Astrocyte (in vitro differentiated cells and primary cell): ENCODE measurements at regions not wholly inside any gene's neighbourhood (a gene's known extent, or its start where the extent isn't known, plus 50 kb on each side); places are given as distances from the start of the nearest gene placed in this dataset.

ENCODE experiments used
- DNase-seq: peaks from one replicate; pipeline ENCODE4 v3.0.0-alpha.2; 2010; ENCODE audit warnings: low read depth
- FAIRE-seq: peaks from 2 replicates; lab custom pipeline; 2011; peaks lifted over from hg19 to GRCh38; lab: Jason Lieb, UNC
- H2AFZ ChIP-seq: 2 replicates; pipeline ENCODE4 v1.6.0; 2012; ENCODE audit warnings: low read depth, low read length, inconsistent platforms
- H3K27ac ChIP-seq: 2 replicates; pipeline ENCODE4 v1.5.1; 2011; ENCODE audit warnings: low read depth, low read length, inconsistent platforms
- H3K27me3 ChIP-seq: 2 replicates; pipeline ENCODE4 v1.6.0; 2011; ENCODE audit warnings: low read length, inconsistent platforms; ENCODE audit not compliant: insufficient read depth
- H3K36me3 ChIP-seq: 2 replicates; pipeline ENCODE4 v1.5.1; 2011; ENCODE audit warnings: low read length, inconsistent platforms; ENCODE audit not compliant: insufficient read depth
- H3K4me1 ChIP-seq: 2 replicates; pipeline ENCODE4 v1.5.1; 2011; ENCODE audit warnings: low read length, inconsistent platforms; ENCODE audit not compliant: insufficient read depth
- H3K4me2 ChIP-seq: 2 replicates; pipeline ENCODE4 v1.6.0; 2012; ENCODE audit warnings: low read length, inconsistent platforms
- H3K4me3 ChIP-seq: 2 replicates; pipeline ENCODE4 v1.5.1; 2011; ENCODE audit warnings: low read depth, mild to moderate bottlenecking, low read length, inconsistent platforms; ENCODE audit not compliant: insufficient read depth
- H3K79me2 ChIP-seq: 2 replicates; pipeline ENCODE4 v1.6.0; 2012; ENCODE audit warnings: mild to moderate bottlenecking, low read length, inconsistent platforms; ENCODE audit not compliant: insufficient read depth
- H3K9ac ChIP-seq: 2 replicates; pipeline ENCODE4 v1.6.0; 2012; ENCODE audit warnings: mild to moderate bottlenecking, low read length, inconsistent platforms
- H3K9me3 ChIP-seq: 2 replicates; pipeline ENCODE4 v1.5.1; 2012; ENCODE audit warnings: low read depth, mild to moderate bottlenecking, low read length, inconsistent platforms; ENCODE audit not compliant: insufficient read depth
- H4K20me1 ChIP-seq: 2 replicates; pipeline ENCODE4 v1.6.0; 2012; ENCODE audit warnings: low read length, inconsistent platforms; ENCODE audit not compliant: insufficient read depth
- H3K27ac Mint-ChIP-seq: one replicate; pipeline ENCODE4 v1.8.0; 2021; ENCODE audit warnings: mild to moderate bottlenecking, mixed read lengths; ENCODE audit not compliant: unreplicated experiment
- H3K27me3 Mint-ChIP-seq: one replicate; pipeline ENCODE4 v1.8.0; 2021; ENCODE audit warnings: low read depth, mixed read lengths; ENCODE audit not compliant: unreplicated experiment
- H3K36me3 Mint-ChIP-seq: one replicate; pipeline ENCODE4 v1.8.0; 2021; ENCODE audit warnings: low read depth, mixed read lengths; ENCODE audit not compliant: unreplicated experiment
- H3K4me1 Mint-ChIP-seq: one replicate; pipeline ENCODE4 v1.8.0; 2021; ENCODE audit warnings: low read depth, mixed read lengths; ENCODE audit not compliant: unreplicated experiment
- H3K4me3 Mint-ChIP-seq: one replicate; pipeline ENCODE4 v1.8.0; 2021; ENCODE audit warnings: mild to moderate bottlenecking, moderate library complexity, mixed read lengths; ENCODE audit not compliant: unreplicated experiment
- H3K9me3 Mint-ChIP-seq: one replicate; pipeline ENCODE4 v1.8.0; 2021; ENCODE audit warnings: mild to moderate bottlenecking, mixed read lengths; ENCODE audit not compliant: unreplicated experiment
- EZH2 ChIP-seq: IDR thresholded peaks from 2 replicates; pipeline ENCODE4 v1.6.1; 2012; ENCODE audit warnings: mild to moderate bottlenecking, low read length, inconsistent platforms; ENCODE audit not compliant: insufficient read depth
- TF ChIP-seq, protein P1 (sequence below): IDR thresholded peaks from 2 replicates; pipeline ENCODE4 v1.5.1; 2011; ENCODE audit warnings: low read depth, mild to moderate bottlenecking, inconsistent platforms, low read length, moderate library complexity; ENCODE audit not compliant: insufficient read depth

DNA sequence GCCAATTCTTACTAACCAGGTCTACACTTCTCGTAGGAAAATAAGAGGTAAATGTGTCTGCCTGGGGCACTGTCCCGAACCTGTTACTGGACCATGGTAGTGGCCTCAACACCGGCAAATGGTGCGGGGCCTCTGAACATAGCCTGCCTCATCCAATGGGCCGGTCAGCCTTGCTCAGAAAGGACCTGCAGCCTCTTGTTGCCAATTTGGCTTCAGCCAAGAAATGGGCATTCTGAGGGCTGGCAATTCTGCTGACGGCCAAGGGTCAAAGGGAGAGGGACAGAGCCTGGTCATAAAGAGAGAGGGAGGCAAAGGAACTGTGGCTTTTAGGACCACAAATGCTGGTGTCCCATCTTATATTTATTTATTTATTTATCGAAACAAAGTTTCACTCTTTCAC, 69.5 kb upstream of the ATP6AP2 start:
- H3K9me3 ChIP-seq = no peaks in the 10 kb centered on the region
- H3K4me1 Mint-ChIP-seq = peaks cover 1% of the 10 kb centered on the region
- H3K4me3 Mint-ChIP-seq = no peak overlapping the region
- H3K27me3 ChIP-seq = no peaks in the 10 kb centered on the region
- H2AFZ ChIP-seq = no peak overlapping the region
- H3K27ac ChIP-seq = no peak overlapping the region
- H3K4me3 ChIP-seq = no peak overlapping the region
- H3K27me3 Mint-ChIP-seq = peaks cover 4% of the 10 kb centered on the region
- no peaks in the 10 kb centered on the region for H3K79me2 ChIP-seq
- H3K36me3 ChIP-seq = no peaks in the 10 kb centered on the region
- no peaks in the 10 kb centered on the region for H3K36me3 Mint-ChIP-seq
- peaks cover 4% of the 10 kb centered on the region for H3K9me3 Mint-ChIP-seq
- no peaks in the 10 kb centered on the region for H4K20me1 ChIP-seq
- H3K27ac Mint-ChIP-seq = no peak overlapping the region
- no peak overlapping the region for H3K9ac ChIP-seq
- no peak for DNase-seq
- H3K4me1 ChIP-seq = peaks cover 6% of the 10 kb centered on the region
- FAIRE-seq = no peak
- no peak overlapping the region for H3K4me2 ChIP-seq
- TF ChIP-seq EZH2 = no peak
- TF ChIP-seq, protein P1, sequence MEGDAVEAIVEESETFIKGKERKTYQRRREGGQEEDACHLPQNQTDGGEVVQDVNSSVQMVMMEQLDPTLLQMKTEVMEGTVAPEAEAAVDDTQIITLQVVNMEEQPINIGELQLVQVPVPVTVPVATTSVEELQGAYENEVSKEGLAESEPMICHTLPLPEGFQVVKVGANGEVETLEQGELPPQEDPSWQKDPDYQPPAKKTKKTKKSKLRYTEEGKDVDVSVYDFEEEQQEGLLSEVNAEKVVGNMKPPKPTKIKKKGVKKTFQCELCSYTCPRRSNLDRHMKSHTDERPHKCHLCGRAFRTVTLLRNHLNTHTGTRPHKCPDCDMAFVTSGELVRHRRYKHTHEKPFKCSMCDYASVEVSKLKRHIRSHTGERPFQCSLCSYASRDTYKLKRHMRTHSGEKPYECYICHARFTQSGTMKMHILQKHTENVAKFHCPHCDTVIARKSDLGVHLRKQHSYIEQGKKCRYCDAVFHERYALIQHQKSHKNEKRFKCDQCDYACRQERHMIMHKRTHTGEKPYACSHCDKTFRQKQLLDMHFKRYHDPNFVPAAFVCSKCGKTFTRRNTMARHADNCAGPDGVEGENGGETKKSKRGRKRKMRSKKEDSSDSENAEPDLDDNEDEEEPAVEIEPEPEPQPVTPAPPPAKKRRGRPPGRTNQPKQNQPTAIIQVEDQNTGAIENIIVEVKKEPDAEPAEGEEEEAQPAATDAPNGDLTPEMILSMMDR = no peak

DNA sequence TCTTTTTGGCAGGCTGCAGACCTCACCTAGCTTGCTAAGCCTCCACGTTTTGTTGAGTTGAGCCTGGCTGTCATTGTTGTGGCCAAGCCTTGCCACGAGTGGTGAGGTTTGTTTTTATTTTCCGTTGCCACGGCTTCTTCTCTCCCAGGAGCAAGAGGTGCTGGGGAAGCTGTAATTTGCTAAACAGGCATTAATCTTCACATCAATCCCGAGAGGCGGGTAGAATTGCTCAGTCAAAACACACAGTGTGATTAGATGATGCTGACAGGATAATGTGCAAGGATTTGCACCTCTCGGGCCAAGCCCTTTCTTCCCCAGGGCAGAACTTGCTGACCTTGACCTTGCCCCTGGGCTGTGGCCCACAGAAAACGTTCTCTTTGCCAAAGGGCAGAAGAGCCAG, 72.2 kb upstream of the ATP6AP2 start:
- no peak for FAIRE-seq
- Histone ChIP-seq H3K79me2 (no peaks in the 10 kb centered on the region), H3K9me3 (no peaks in the 10 kb centered on the region), H3K27ac (no peak overlapping the region), H3K4me3 (no peak overlapping the region), H3K4me2 (no peak overlapping the region), H4K20me1 (no peaks in the 10 kb centered on the region), H3K36me3 (no peaks in the 10 kb centered on the region), H2AFZ (no peak overlapping the region), H3K27me3 (no peaks in the 10 kb centered on the region), H3K9ac (no peak overlapping the region), H3K4me1 (peaks cover 23% of the 10 kb centered on the region)
- Mint-ChIP-seq H3K27ac (no peak overlapping the region), H3K9me3 (peaks cover 4% of the 10 kb centered on the region), H3K36me3 (no peaks in the 10 kb centered on the region), H3K27me3 (peaks cover 4% of the 10 kb centered on the region), H3K4me3 (no peak overlapping the region), H3K4me1 (peaks cover 16% of the 10 kb centered on the region)
- no peak for TF ChIP-seq EZH2
- TF ChIP-seq, protein P1 = no peak
- DNase-seq = no peak

DNA sequence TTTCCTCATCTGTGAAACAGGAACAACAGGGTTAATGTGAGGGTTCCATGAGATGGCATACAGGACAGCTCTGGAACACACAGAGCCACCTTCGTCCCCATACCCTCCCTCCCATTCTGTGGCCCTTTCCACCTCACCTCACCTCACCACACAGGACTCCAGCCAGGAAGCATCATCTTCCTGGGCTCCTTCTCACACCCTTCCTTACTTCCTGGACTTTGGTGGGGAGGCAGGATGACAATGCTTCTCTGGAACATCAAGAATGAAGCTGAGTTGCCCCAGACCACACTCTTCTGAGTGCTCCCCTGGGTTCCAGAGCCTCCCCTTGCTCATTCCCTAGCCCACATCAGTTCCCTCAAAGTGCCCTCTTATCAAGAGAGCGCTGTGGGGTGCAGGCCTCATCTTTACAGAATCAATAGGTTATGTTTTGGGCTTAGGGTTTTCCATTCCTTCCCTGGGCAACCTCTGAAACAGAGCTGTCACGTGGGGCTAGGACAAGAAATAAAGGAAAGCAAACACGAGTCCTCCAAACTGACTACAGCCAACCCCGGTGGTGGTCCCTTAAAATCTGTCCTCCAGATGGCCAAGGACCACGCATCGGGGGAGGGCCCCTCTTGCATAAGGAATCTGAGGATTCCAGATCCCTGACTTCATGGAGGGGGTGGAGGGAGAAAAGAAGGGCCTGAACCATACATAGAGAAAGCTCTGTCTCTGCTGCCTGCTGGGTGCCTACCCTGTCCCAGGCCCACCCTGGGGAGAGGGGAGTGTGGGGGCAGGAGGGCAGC, 74.4 kb upstream of the ATP6AP2 start:
- Mint-ChIP-seq H3K27ac (no peak overlapping the region), H3K27me3 (peaks cover 4% of the 10 kb centered on the region), H3K4me1 (peaks cover 20% of the 10 kb centered on the region), H3K4me3 (no peak overlapping the region), H3K9me3 (peaks cover 4% of the 10 kb centered on the region), H3K36me3 (no peaks in the 10 kb centered on the region)
- H3K79me2 ChIP-seq = no peaks in the 10 kb centered on the region
- H2AFZ ChIP-seq = no peak overlapping the region
- H3K27ac ChIP-seq = no peak overlapping the region
- no peak overlapping the region for H3K4me2 ChIP-seq
- H3K9ac ChIP-seq = no peak overlapping the region
- TF ChIP-seq, protein P1 = no peak
- TF ChIP-seq EZH2 = no peak
- no peak for FAIRE-seq
- no peaks in the 10 kb centered on the region for H3K9me3 ChIP-seq
- peaks cover 23% of the 10 kb centered on the region for H3K4me1 ChIP-seq
- no peak for DNase-seq
- no peak overlapping the region for H3K4me3 ChIP-seq
- no peaks in the 10 kb centered on the region for H4K20me1 ChIP-seq
- H3K27me3 ChIP-seq = no peaks in the 10 kb centered on the region
- no peaks in the 10 kb centered on the region for H3K36me3 ChIP-seq
